ENCODE measurements at regions not wholly inside any gene's neighbourhood (a gene's known extent, or its start where the extent isn't known, plus 50 kb on each side); places are given as distances from the start of the nearest gene placed in this dataset.

- DNase-seq: no peak
These were observed 226.7 kb downstream of the BRD1 start for GRCh38 chr22:49600891-49601431.

GRCh38 chr22:49600468-49600867 is 227.2 kb downstream of the BRD1 start:
- no peak for DNase-seq

- no peak for DNase-seq
These were observed 227.8 kb downstream of the BRD1 start for GRCh38 chr22:49599691-49600455.

- no peak for DNase-seq
These were observed 228.6 kb downstream of the BRD1 start for GRCh38 chr22:49599039-49599438.

GRCh38 chr22:49598338-49598737 is 229.3 kb downstream of the BRD1 start:
- no peak for DNase-seq

- DNase-seq: no peak
These were observed 230.1 kb downstream of the BRD1 start for GRCh38 chr22:49597428-49598039.

- DNase-seq: no peak
These were observed 232.1 kb downstream of the BRD1 start for GRCh38 chr22:49595465-49596078.

- no peak for DNase-seq
These were observed 233.6 kb downstream of the BRD1 start for GRCh38 chr22:49594078-49594477.

GRCh38 chr22:49593509-49593908 is 234.2 kb downstream of the BRD1 start:
- DNase-seq: no peak

- DNase-seq: no peak
These were observed 234.7 kb downstream of the BRD1 start for GRCh38 chr22:49592780-49593501.

GRCh38 chr22:49590851-49591445 is 236.7 kb downstream of the BRD1 start:
- no peak for DNase-seq

GRCh38 chr22:49590381-49590780 is 237.3 kb downstream of the BRD1 start:
- no peak for DNase-seq

GRCh38 chr22:49589811-49590210 is 237.9 kb downstream of the BRD1 start:
- no peak for DNase-seq

- DNase-seq: no peak
These were observed 238.4 kb downstream of the BRD1 start for GRCh38 chr22:49589301-49589700.

GRCh38 chr22:49588739-49589138 is 238.9 kb downstream of the BRD1 start:
- no peak for DNase-seq

- DNase-seq: no peak
These were observed 239.7 kb downstream of the BRD1 start for GRCh38 chr22:49587987-49588386.

GRCh38 chr22:49587421-49587820 is 240.3 kb downstream of the BRD1 start:
- no peak for DNase-seq

- no peak for DNase-seq
These were observed 240.8 kb downstream of the BRD1 start for GRCh38 chr22:49586873-49587272.

- no peak for DNase-seq
These were observed 241.4 kb downstream of the BRD1 start for GRCh38 chr22:49586244-49586748.

GRCh38 chr22:49585461-49586243 is 242.0 kb downstream of the BRD1 start:
- DNase-seq: no peak

- no peak for DNase-seq
These were observed 243.7 kb downstream of the BRD1 start for GRCh38 chr22:49583886-49584505.
